GM23338 (cell line): ENCODE measurements at regions not wholly inside any gene's neighbourhood (a gene's known extent, or its start where the extent isn't known, plus 50 kb on each side); places are given as distances from the start of the nearest gene placed in this dataset.

Source experiments
- ATAC-seq: fragments of 200-7000 bp; cut with Tn5 transposase; 3 replicates; pipeline ENCODE4 v1.9.1; 2020
- DNase-seq: peaks from one replicate; pipeline ENCODE4 v3.0.0-alpha.2; 2015; ENCODE audit warnings: low spot score
- H2AFZ ChIP-seq: fragments of 200-600 bp; sonication (generic); 2 replicates; pipeline ENCODE4 v1.8.0; 2016; ENCODE audit warnings: antibody characterized with exemption, mild to moderate bottlenecking, moderate library complexity
- H3F3A ChIP-seq: fragments of 200-600 bp; sonication (generic); replicated peaks from 2 replicates; pipeline ENCODE4 v1.8.0; 2017; ENCODE audit warnings: antibody characterized with exemption, mixed run types, low read depth
- H3K27ac ChIP-seq: fragments of 200-600 bp; sonication (generic); 2 replicates; pipeline ENCODE4 v1.6.1; 2016; ENCODE audit warnings: low read depth
- H3K27me3 ChIP-seq: fragments of 200-600 bp; sonication (generic); 2 replicates; pipeline ENCODE4 v1.8.0; 2016; ENCODE audit warnings: mild to moderate bottlenecking, mixed run types, moderate library complexity; ENCODE audit not compliant: insufficient read depth
- H3K36me3 ChIP-seq: fragments of 200-600 bp; sonication (generic); 2 replicates; pipeline ENCODE4 v1.8.0; 2016; ENCODE audit warnings: mild to moderate bottlenecking; ENCODE audit not compliant: insufficient read depth
- H3K4me1 ChIP-seq: fragments of 200-600 bp; sonication (generic); 2 replicates; pipeline ENCODE4 v1.8.0; 2016; ENCODE audit warnings: mild to moderate bottlenecking, moderate library complexity; ENCODE audit not compliant: insufficient read depth
- H3K4me2 ChIP-seq: fragments of 200-600 bp; sonication (generic); 2 replicates; pipeline ENCODE4 v1.7.1; 2017; ENCODE audit warnings: mixed run types
- H3K4me3 ChIP-seq: fragments of 200-600 bp; sonication (generic); 2 replicates; pipeline ENCODE4 v1.6.1; 2016; ENCODE audit warnings: mixed run types
- H3K79me2 ChIP-seq: fragments of 200-600 bp; sonication (generic); replicated peaks from 2 replicates; pipeline ENCODE4 v1.8.0; 2017; ENCODE audit warnings: mild to moderate bottlenecking; ENCODE audit not compliant: insufficient read depth
- H3K9me2 ChIP-seq: fragments of 200-600 bp; sonication (generic); 2 replicates; pipeline ENCODE4 v1.8.0; 2017; ENCODE audit not compliant: insufficient read depth
- H4K20me1 ChIP-seq: fragments of 200-600 bp; sonication (generic); replicated peaks from 2 replicates; pipeline ENCODE4 v1.8.0; 2017; ENCODE audit warnings: mild to moderate bottlenecking; ENCODE audit not compliant: insufficient read depth
- H3K27ac Mint-ChIP-seq: 2 replicates; pipeline ENCODE4 v1.8.0; 2020; ENCODE audit warnings: inconsistent platforms, mild to moderate bottlenecking, moderate library complexity, mixed read lengths
- H3K27me3 Mint-ChIP-seq: 3 replicates; pipeline ENCODE4 v1.8.0; 2022; ENCODE audit warnings: low read depth, mild to moderate bottlenecking, moderate library complexity, mixed read lengths, inconsistent platforms; ENCODE audit not compliant: insufficient read depth, poor library complexity
- H3K36me3 Mint-ChIP-seq: 3 replicates; pipeline ENCODE4 v1.8.0; 2021; ENCODE audit warnings: low read depth, mild to moderate bottlenecking, inconsistent platforms, moderate library complexity, mixed read lengths
- H3K4me1 Mint-ChIP-seq: 3 replicates; pipeline ENCODE4 v1.8.0; 2020; ENCODE audit warnings: mild to moderate bottlenecking, inconsistent platforms, mixed read lengths
- H3K4me3 Mint-ChIP-seq: 3 replicates; pipeline ENCODE4 v1.8.0; 2021; ENCODE audit warnings: moderate library complexity, mild to moderate bottlenecking, inconsistent platforms, mixed read lengths
- H3K9me3 Mint-ChIP-seq: 3 replicates; pipeline ENCODE4 v1.8.0; 2020; ENCODE audit warnings: moderate library complexity, mild to moderate bottlenecking, inconsistent platforms, mixed read lengths
- CREB1 ChIP-seq: fragments of 250-450 bp; sonication (Bioruptor Pico); IDR thresholded peaks from 2 replicates; pipeline ENCODE4 v1.5.0; 2020; ENCODE audit warnings: low read depth, mild to moderate bottlenecking, moderate library complexity
- CTCF ChIP-seq, 2 experiments: fragments of 200-600 bp in 1 of 2; sonication (generic) in 1 of 2; conservative IDR thresholded peaks; 2 replicates each; pipeline versions ENCODE4 v1.5.1 to v1.6.1; 2016 to 2017; ENCODE audit warnings: antibody characterized with exemption in 2 of 2, low read depth in 2 of 2, mild to moderate bottlenecking in 2 of 2, moderate library complexity in 1 of 2
- ETS1 ChIP-seq: IDR thresholded peaks from 2 replicates; pipeline ENCODE4 v1.6.1; 2016; ENCODE audit warnings: antibody characterized with exemption
- EZH2 ChIP-seq: fragments of 200-600 bp; sonication (generic); IDR thresholded peaks from one replicate; pipeline ENCODE4 v1.8.0; 2017; ENCODE audit warnings: antibody characterized with exemption, mild to moderate bottlenecking, low read depth; ENCODE audit not compliant: unreplicated experiment
- EZH2phosphoT487 ChIP-seq: fragments of 200-600 bp; sonication (generic); IDR thresholded peaks from one replicate; pipeline ENCODE4 v1.8.1; 2018; ENCODE audit warnings: antibody characterized with exemption; ENCODE audit not compliant: unreplicated experiment
- JUNB ChIP-seq: IDR thresholded peaks from one replicate; pipeline ENCODE4 v1.6.1; 2016; ENCODE audit warnings: antibody characterized with exemption; ENCODE audit not compliant: unreplicated experiment
- NANOG ChIP-seq: IDR thresholded peaks from 2 replicates; pipeline ENCODE4 v1.6.1; 2016; ENCODE audit warnings: antibody characterized with exemption, borderline replicate concordance
- POLR2AphosphoS5 ChIP-seq: IDR thresholded peaks from 2 replicates; pipeline ENCODE4 v1.6.1; 2016; ENCODE audit warnings: antibody characterized with exemption, low read depth
- REST ChIP-seq: IDR thresholded peaks from one replicate; pipeline ENCODE4 v1.6.1; 2018; ENCODE audit warnings: antibody characterized with exemption; ENCODE audit not compliant: unreplicated experiment
- STAT1 ChIP-seq: IDR thresholded peaks from one replicate; pipeline ENCODE4 v1.6.1; 2016; ENCODE audit warnings: antibody characterized with exemption; ENCODE audit not compliant: unreplicated experiment
- ZNF114 ChIP-seq: fragments of 250-450 bp; sonication (Bioruptor Pico); IDR thresholded peaks from 2 replicates; pipeline ENCODE4 v1.5.0; 2020; ENCODE audit warnings: mild to moderate bottlenecking, moderate library complexity
- ZNF331 ChIP-seq: fragments of 250-450 bp; sonication (Bioruptor Pico); IDR thresholded peaks from 2 replicates; pipeline ENCODE4 v1.5.0; 2020; ENCODE audit warnings: low read depth, mild to moderate bottlenecking, moderate library complexity
- ZNF462 ChIP-seq: fragments of 250-450 bp; sonication (Bioruptor Pico); IDR thresholded peaks from 2 replicates; pipeline ENCODE4 v1.5.0; 2020; ENCODE audit warnings: mild to moderate bottlenecking, moderate library complexity

GRCh38 chr2:138902239-138902871, 122.2 kb upstream of the NXPH2 start:
- Mint-ChIP-seq H3K4me1 (no peaks in the 10 kb centered on the region), H3K9me3 (no peaks in the 10 kb centered on the region), H3K36me3 (no peaks in the 10 kb centered on the region), H3K27ac (no peak overlapping the region), H3K4me3 (no peak overlapping the region), H3K27me3 (peaks cover 3% of the 10 kb centered on the region)
- ATAC-seq (no peak), DNase-seq (no peak)
- Histone ChIP-seq H3K4me2 (no peak overlapping the region), H3K4me1 (no peaks in the 10 kb centered on the region), H2AFZ (no peak overlapping the region), H3K36me3 (no peaks in the 10 kb centered on the region), H3K4me3 (no peak overlapping the region), H3F3A (no peaks in the 10 kb centered on the region), H3K27me3 (no peaks in the 10 kb centered on the region), H3K27ac (no peak overlapping the region), H3K9me2 (no peaks in the 10 kb centered on the region; the same call in 1 of the 2 replicates), H4K20me1 (no peaks in the 10 kb centered on the region), H3K79me2 (no peaks in the 10 kb centered on the region)
- TF ChIP-seq ZNF331 (no peak), CREB1 (CRISPR knock-in tag) (no peak), EZH2 (no peak), REST (no peak), NANOG (no peak), STAT1 (no peak), POLR2AphosphoS5 (no peak), EZH2phosphoT487 (no peak), ZNF462 (CRISPR knock-in tag) (no peak), CTCF (conservative IDR thresholded peaks at IDR 0.05; ENCODE audit: low read depth in 2 of 2) (no peak), ZNF114 (no peak), ETS1 (no peak), JUNB (no peak)
